GM23338 (cell line): ENCODE measurements at regions not wholly inside any gene's neighbourhood (a gene's known extent, or its start where the extent isn't known, plus 50 kb on each side); places are given as distances from the start of the nearest gene placed in this dataset.

ENCODE experiments used
- CREB1 ChIP-seq: fragments of 250-450 bp; sonication (Bioruptor Pico); IDR thresholded peaks from 2 replicates; pipeline ENCODE4 v1.5.0; 2020; ENCODE audit warnings: low read depth, mild to moderate bottlenecking, moderate library complexity
- EZH2 ChIP-seq: fragments of 200-600 bp; sonication (generic); IDR thresholded peaks from one replicate; pipeline ENCODE4 v1.8.0; 2017; ENCODE audit warnings: antibody characterized with exemption, mild to moderate bottlenecking, low read depth; ENCODE audit not compliant: unreplicated experiment
- EZH2phosphoT487 ChIP-seq: fragments of 200-600 bp; sonication (generic); IDR thresholded peaks from one replicate; pipeline ENCODE4 v1.8.1; 2018; ENCODE audit warnings: antibody characterized with exemption; ENCODE audit not compliant: unreplicated experiment
- POLR2AphosphoS5 ChIP-seq: IDR thresholded peaks from 2 replicates; pipeline ENCODE4 v1.6.1; 2016; ENCODE audit warnings: antibody characterized with exemption, low read depth
- STAT1 ChIP-seq: IDR thresholded peaks from one replicate; pipeline ENCODE4 v1.6.1; 2016; ENCODE audit warnings: antibody characterized with exemption; ENCODE audit not compliant: unreplicated experiment
- ZNF114 ChIP-seq: fragments of 250-450 bp; sonication (Bioruptor Pico); IDR thresholded peaks from 2 replicates; pipeline ENCODE4 v1.5.0; 2020; ENCODE audit warnings: mild to moderate bottlenecking, moderate library complexity
- TF ChIP-seq, protein P1 (sequence below), 2 experiments: fragments of 200-600 bp in 1 of 2; sonication (generic) in 1 of 2; conservative IDR thresholded peaks; 2 replicates each; pipeline versions ENCODE4 v1.5.1 to v1.6.1; 2016 to 2017; ENCODE audit warnings: antibody characterized with exemption in 2 of 2, low read depth in 2 of 2, mild to moderate bottlenecking in 2 of 2, moderate library complexity in 1 of 2

DNA sequence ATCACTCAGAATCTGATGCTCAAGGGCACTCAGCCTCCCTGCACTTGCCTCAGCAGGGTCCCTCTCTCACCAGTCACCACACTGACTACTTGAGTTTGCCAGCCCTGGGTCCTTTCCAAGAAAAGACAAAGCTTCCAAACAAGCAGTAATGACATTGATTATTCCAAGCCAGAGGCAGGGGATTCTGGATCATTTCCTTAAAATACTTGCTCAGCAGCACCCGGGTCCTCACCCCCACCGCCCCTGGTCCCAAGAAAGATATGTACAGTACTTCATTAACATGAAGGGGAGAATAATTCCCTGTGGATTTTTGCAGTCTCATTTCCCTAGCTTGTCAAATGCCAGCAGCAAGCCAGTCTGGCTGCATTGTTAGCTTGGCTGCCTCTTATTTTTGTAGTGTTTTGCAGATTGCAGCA lies 83.2 kb upstream of the GNAO1 start:
- TF ChIP-seq STAT1 (no peak), POLR2AphosphoS5 (no peak), CREB1 (CRISPR knock-in tag) (no peak), EZH2phosphoT487 (no peak), EZH2 (no peak), ZNF114 (no peak)
- TF ChIP-seq, protein P1, sequence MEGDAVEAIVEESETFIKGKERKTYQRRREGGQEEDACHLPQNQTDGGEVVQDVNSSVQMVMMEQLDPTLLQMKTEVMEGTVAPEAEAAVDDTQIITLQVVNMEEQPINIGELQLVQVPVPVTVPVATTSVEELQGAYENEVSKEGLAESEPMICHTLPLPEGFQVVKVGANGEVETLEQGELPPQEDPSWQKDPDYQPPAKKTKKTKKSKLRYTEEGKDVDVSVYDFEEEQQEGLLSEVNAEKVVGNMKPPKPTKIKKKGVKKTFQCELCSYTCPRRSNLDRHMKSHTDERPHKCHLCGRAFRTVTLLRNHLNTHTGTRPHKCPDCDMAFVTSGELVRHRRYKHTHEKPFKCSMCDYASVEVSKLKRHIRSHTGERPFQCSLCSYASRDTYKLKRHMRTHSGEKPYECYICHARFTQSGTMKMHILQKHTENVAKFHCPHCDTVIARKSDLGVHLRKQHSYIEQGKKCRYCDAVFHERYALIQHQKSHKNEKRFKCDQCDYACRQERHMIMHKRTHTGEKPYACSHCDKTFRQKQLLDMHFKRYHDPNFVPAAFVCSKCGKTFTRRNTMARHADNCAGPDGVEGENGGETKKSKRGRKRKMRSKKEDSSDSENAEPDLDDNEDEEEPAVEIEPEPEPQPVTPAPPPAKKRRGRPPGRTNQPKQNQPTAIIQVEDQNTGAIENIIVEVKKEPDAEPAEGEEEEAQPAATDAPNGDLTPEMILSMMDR (conservative IDR thresholded peaks at IDR 0.05; ENCODE audit: low read depth in 2 of 2): no peak
